ENCODE measurements at regions not wholly inside any gene's neighbourhood (a gene's known extent, or its start where the extent isn't known, plus 50 kb on each side); places are given as distances from the start of the nearest gene placed in this dataset.

DNA sequence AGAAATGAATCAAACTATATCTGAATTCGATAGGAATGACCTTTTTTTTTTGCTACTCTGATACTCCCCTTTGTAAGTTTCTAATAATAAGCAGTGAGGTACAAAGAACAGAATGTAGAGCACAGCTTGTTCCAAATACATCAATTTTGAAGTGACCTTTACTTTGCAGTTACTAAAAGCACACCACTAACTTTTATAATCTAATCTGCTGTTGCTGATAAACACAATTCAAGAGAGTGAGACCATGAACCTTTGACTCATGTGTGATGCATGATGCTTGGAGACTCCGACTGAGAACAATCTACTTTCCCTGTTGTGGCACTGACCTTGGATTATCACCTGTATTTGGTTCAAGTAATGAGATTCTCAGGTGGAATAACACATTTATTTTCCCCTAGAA, 91.6 kb upstream of the GNPDA2 start:
- TF ChIP-seq POLR2A (IDR thresholded peaks at IDR 0.05) (no peak), CTCF (IDR thresholded peaks at IDR 0.05) (no peak)

All from Peyer's patch (tissue), 4 donors.